Keratinocyte (primary cell): ENCODE measurements at regions not wholly inside any gene's neighbourhood (a gene's known extent, or its start where the extent isn't known, plus 50 kb on each side); places are given as distances from the start of the nearest gene placed in this dataset.

Experiments used
- CTCF ChIP-seq, 3 experiments: IDR thresholded peaks in 1 of 3; conservative IDR thresholded peaks in 1 of 3; optimal IDR thresholded peaks in 1 of 3; 2 replicates in 2 of 3; 3 replicates in 1 of 3; pipeline versions ENCODE3 to v1.5.1; 2011; ENCODE audit warnings: low read length in 3 of 3, mild to moderate bottlenecking in 3 of 3, moderate library complexity in 2 of 3, control low read depth in 1 of 3, inconsistent platforms in 1 of 3; ENCODE audit not compliant: insufficient read depth in 2 of 3; ENCODE audit errors: extremely low read depth in 1 of 3
- EZH2 ChIP-seq: IDR thresholded peaks from one replicate; pipeline ENCODE4 v1.6.1; 2012; ENCODE audit warnings: inconsistent platforms, mild to moderate bottlenecking, low read length, moderate library complexity

- no peak for TF ChIP-seq CTCF (optimal IDR thresholded peaks at IDR 0.05 in 1 of 3, IDR thresholded peaks at IDR 0.05 in 1 of 3, conservative IDR thresholded peaks at IDR 0.05 in 1 of 3; ENCODE audit: extremely low read depth in 1 of 3, insufficient read depth in 2 of 3, low read length in 3 of 3)
- TF ChIP-seq EZH2: no peak
These were observed 108.7 kb upstream of the UBE2E2 start for GRCh38 chr3:23094412-23094811.
